NCI-H2196 treated with DMSO at 0.1 percent for 48 hours (cell line): ENCODE measurements at regions not wholly inside any gene's neighbourhood (a gene's known extent, or its start where the extent isn't known, plus 50 kb on each side); places are given as distances from the start of the nearest gene placed in this dataset.

ENCODE experiments used
- DNase-seq: peaks from one replicate; lab custom pipeline; 2025; ENCODE audit not compliant: unreplicated experiment; lab: John Stamatoyannopoulos, UW

GRCh38 chr13:104447348-104447747 lies 1381.1 kb upstream of the SLC10A2 start:
- no peak for DNase-seq

GRCh38 chr13:104442536-104442935 lies 1376.3 kb upstream of the SLC10A2 start:
- DNase-seq, result no peak

- DNase-seq, result no peak
Measured at GRCh38 chr13:104436555-104436954, 1370.3 kb upstream of the SLC10A2 start.

- DNase-seq, result no peak
Measured at GRCh38 chr13:104431895-104432294, 1365.7 kb upstream of the SLC10A2 start.

- DNase-seq, result no peak
Measured at GRCh38 chr13:104426435-104426834, 1360.2 kb upstream of the SLC10A2 start.

GRCh38 chr13:104422668-104423067 lies 1356.5 kb upstream of the SLC10A2 start:
- no peak for DNase-seq

DNA sequence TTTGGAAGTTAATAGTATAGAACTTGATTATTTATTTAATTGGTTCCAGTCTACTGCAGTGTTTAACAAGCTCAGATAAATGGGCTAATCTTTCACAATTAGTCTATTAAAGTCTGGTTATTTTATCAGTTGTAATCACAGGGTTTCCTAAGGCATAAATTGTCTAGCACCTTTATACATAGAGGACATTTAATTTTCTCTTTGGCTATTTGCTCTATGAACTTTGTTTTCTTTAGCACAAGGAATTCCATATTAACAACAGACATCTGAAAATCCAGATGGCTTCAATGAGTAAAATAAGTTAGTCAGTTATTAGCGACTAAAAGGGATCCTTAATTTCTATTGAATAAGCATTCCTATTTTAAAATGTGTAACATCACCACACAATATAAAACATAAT lies 1350.8 kb upstream of the SLC10A2 start:
- no peak for DNase-seq

GRCh38 chr13:104414771-104415170 lies 1348.6 kb upstream of the SLC10A2 start:
- DNase-seq, result no peak

DNA sequence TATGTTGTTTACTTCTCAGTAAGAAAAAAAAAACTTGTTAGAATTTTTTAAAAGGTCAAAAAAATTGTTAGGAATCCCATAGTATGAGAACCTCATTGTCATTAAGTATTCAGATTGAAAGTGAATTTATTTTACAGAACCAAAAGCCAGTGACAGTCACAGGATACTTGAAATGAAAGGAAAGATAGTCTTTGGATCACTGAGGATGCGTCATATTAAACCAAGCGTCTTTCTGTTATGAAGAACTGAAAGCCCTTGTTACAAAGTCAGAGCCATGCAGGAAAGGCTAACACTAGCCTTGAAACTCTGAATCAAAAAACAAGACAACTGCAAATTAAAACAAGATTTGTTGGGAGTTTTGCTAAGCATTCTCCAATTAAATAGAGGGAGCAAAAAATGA lies 1348.0 kb upstream of the SLC10A2 start:
- no peak for DNase-seq

- no peak for DNase-seq
Measured at GRCh38 chr13:104411141-104411765, 1345.0 kb upstream of the SLC10A2 start.

DNA sequence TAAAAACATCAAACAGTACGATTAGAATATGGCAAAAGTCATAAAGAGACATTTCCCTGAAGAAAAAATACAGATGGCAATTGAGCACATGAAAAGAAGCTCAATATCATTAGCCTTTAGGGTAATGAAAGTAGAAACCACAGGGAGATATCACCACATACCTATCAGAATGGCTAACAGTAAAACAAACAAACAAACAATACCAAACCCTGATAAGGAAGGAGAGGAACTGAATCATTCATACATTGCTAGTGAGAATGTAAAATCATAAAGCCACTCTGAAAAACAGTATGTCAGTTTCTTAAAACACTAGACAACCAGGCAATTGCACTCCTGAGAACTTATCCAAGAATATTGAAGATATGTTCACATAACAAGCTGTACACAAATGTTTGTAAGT lies 1342.5 kb upstream of the SLC10A2 start:
- no peak for DNase-seq

DNA sequence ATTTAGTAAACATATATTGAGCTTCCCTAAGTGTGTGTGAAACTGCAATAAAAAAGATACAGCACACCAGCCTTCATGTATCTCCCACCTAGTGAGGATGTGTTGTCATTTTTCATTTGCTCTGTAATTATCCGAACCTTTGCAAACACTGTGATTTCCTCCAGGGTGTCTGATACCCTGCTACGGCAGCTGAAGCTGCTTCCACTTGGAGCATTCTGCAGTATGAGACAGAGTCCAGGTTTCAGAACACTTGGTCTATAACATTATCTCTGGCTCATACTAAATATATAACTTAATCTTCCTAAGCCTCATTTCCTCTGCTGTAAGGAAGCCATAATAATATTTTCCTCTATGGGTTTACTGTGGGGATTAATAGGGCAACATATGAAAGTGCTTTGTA lies 1338.1 kb upstream of the SLC10A2 start:
- DNase-seq, result no peak

- no peak for DNase-seq
Measured at GRCh38 chr13:104389691-104390090, 1323.5 kb upstream of the SLC10A2 start.

GRCh38 chr13:104387510-104387909 lies 1321.3 kb upstream of the SLC10A2 start:
- no peak for DNase-seq

GRCh38 chr13:104385404-104385803 lies 1319.2 kb upstream of the SLC10A2 start:
- no peak for DNase-seq

- no peak for DNase-seq
Measured at GRCh38 chr13:104382951-104383350, 1316.7 kb upstream of the SLC10A2 start.

GRCh38 chr13:104376588-104376987 lies 1310.4 kb upstream of the SLC10A2 start:
- no peak for DNase-seq

DNA sequence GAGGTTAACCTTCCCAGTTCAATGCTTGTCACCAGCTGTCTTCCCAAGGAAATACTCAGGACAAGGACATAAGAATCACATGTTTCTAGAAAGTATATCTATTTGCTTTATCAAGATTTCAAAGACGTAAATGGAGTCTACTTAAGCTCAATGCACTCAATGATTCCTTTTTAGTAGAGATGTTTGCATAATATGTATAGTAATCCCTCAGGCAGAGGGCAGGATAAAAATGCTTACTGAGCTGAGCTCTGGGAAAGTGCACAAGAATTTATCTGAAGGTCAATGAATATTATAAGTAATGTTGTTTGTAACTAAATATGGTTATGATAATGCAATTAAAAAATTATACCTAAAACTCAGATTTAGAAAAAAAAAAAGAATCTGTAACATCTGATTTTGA lies 1309.4 kb upstream of the SLC10A2 start:
- DNase-seq, result no peak

- DNase-seq, result no peak
Measured at GRCh38 chr13:104372095-104372655, 1306.0 kb upstream of the SLC10A2 start.

GRCh38 chr13:104365430-104365829 lies 1299.2 kb upstream of the SLC10A2 start:
- no peak for DNase-seq

- no peak for DNase-seq
Measured at GRCh38 chr13:104357672-104358354, 1291.6 kb upstream of the SLC10A2 start.

DNA sequence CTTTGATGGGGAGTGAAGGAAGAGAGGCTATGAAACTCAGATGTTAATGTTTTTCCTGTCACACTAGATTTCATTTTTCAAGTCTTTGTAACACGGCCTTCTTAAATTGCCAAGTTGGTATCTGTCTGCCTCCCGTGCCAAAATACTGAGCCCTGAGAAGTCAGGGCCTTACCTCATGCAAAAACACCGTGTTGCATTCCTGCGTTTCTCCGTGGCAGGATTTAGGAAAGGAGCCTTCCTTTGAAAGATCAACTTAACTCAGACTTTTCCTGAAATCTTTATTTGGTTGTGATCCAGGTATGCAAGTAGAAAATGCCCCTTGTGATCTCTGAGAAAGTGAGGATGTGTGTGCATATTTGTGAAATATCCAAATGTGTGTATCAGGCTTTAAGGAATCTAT lies 1291.0 kb upstream of the SLC10A2 start:
- no peak for DNase-seq
